Kidney glomerular epithelial cell (primary cell): ENCODE measurements at regions not wholly inside any gene's neighbourhood (a gene's known extent, or its start where the extent isn't known, plus 50 kb on each side); places are given as distances from the start of the nearest gene placed in this dataset.
A peak's percentile ranks its signal among the peaks of the same experiment; 100 is the strongest.

Source experiments
- DNase-seq: peaks from one replicate; lab custom pipeline; 2025; lab: John Stamatoyannopoulos, UW

GRCh38 chr10:33812586-33812985 lies 478.1 kb upstream of the NRP1 start:
- no peak for DNase-seq

- no peak for DNase-seq
Observed at GRCh38 chr10:33810986-33811385, 476.5 kb upstream of the NRP1 start.

- DNase-seq: no peak
Observed at GRCh38 chr10:33809732-33810131, 475.3 kb upstream of the NRP1 start.

DNA sequence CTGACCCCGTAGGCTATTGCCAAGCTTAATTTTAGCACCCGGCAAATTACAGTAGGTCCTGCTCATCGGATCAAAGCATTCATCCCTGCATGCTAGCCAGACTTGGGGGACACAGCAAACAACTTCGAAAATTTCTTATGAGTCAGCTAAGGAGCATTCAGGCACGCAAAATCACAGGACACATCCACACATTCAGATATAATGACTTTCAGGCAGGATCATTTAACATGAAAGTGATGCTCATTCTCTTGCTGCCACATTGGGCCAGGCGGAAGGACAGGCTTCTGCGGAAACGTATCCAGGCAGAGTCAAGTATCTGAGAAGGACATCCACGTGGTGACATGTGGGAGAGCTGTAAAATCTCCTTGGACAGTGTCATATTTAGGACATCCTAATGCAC lies 474.0 kb upstream of the NRP1 start:
- DNase-seq: peak; percentile 45

DNA sequence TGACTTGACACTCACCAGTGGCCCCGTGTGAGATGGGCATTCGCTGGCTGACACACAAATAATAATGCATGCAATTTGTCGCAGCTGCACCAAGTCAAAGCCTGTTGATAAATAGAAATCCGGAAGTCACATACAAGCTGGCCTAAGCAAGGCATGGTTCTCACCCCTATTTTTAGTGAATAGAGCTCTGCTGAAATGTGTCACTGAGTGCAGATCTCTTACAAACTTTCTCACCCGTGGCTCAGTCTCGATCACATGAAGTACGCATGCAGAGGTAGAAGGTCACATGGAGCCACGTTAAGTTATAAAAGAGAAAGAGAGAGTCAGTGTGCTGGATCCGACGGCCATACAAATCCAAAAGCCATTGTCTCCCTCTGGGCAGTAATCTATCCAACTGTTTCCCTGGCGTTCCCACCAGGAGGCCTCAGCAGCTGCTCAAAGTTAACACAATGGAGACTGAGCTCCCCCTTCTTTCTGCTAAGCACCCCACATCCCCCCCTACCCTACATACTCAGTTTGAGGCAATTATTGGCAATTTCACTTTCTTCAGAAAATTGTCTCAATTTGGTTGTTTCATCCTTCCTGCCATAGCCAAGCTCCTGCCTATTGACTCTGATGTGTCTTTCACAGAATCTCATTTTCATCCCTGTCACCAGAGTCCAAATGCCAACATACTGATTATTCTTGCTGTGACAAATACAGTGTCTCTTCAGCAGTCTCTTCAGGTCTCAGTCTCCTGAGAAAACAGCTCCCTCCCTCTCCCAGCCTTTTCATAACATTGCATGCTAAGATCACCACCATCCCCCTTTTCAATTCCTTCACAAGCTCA lies 473.3 kb upstream of the NRP1 start:
- DNase-seq: no peak

DNA sequence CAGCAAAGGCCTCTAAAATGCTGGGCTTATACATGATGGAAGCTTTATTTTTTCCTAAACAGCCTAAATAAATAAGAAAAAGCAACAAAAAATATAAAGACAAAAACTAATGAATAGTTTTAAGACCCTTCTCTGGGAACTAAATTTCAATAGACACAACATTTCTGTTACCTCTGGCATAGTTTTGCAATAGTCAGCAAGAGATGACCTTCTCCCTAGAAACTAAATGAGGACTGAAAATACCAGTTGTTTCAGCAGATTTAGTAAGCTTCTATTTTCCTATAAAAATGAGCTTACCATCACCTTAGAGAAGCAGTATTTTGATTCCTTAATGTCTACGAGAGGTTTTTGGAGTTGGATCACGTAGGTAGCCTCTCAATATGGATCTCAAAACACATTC lies 471.4 kb upstream of the NRP1 start:
- no peak for DNase-seq

- no peak for DNase-seq
Observed at GRCh38 chr10:33804584-33804983, 470.1 kb upstream of the NRP1 start.

GRCh38 chr10:33803248-33803647 lies 468.8 kb upstream of the NRP1 start:
- peak; percentile 87 for DNase-seq

DNA sequence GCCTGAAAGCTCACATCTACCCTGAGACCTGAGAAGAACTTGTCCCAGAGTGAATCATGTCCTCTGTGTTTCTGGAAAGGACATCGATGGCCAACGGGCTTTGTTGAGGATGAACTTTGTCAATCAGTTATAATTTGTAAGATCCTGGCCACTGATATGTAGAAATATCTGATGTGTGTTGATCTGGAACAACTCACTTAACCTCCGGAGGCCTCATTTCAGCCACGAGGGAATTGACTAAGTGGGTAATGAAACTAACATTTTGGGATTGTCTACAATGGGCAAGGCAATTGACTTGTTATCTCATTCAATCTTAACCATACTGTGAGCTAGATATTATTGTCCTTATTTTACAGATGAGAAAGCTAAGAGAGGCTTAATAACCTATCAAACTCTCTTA lies 468.1 kb upstream of the NRP1 start:
- no peak for DNase-seq

DNA sequence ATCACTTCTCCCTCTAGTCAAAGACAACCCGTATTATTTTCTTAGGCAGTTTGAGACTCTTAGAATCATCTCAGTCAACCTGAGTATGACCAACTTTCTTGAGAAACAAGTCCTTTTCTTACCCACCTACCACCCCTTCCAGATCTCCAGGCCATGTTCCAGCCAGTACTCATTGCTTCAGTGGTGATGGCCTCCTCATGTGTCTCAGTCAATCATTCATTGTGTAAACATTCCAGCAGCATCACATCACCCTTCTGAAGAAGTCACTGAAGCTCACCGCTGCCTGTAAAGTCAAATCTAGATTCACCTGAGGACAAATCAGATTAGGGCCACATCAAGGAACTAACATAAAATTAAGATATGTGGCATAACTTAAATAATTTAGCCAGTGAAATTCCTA lies 467.2 kb upstream of the NRP1 start:
- DNase-seq: peak; percentile 89

DNA sequence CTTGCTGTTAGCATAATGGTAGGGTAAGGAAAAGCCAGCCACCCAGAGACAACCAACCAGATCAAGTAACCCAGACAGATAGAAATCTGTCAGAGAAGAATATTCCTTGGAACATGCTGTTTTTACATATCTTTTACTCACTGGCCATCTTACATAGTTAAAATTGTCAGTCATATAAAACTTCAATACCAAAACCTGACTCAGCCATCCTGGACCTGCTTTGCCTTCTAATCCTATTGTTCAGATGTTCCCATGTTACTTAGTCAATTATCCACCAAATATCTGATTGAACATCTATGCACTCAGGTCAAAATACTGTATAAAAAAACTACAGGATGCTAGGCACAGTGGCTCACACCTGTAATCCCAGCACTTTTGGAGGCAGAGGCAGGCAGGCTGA lies 466.5 kb upstream of the NRP1 start:
- DNase-seq: no peak

DNA sequence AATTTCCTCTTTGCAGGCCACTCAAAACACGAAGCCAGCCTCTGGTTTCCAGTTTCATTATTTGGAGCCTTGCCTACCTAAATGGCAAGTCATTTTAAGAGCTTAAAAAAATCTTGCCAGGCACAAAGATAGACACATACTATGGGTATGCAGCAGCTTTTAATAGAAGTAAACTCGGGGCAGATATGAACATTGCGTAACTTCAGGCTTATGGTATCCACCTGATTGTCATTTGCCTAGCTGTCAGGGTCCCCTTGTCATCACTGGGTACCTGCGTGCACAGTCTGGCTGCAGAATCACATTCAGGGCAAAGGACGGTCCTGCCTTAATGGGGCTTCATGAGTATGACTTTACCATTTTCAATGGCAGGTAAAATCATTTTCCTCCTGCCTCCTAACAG lies 466.1 kb upstream of the NRP1 start:
- no peak for DNase-seq

DNA sequence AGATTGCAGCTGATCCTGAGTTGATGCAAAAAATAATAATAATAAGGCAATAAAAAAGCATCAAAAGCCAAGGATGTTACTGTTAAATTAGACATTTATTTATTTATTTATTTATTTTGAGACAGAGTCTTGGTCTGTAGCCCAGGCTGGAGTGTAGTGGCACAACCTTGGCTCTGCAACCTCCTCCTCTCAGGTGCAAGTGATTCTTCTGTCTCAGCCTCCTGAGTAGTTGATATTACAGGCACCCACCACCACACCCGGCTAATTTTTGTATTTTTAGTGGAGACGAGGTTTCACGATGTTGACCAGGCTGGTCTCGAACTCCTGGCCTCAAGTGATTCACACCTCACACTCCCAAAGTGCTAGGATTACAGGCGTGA lies 465.5 kb upstream of the NRP1 start:
- no peak for DNase-seq

DNA sequence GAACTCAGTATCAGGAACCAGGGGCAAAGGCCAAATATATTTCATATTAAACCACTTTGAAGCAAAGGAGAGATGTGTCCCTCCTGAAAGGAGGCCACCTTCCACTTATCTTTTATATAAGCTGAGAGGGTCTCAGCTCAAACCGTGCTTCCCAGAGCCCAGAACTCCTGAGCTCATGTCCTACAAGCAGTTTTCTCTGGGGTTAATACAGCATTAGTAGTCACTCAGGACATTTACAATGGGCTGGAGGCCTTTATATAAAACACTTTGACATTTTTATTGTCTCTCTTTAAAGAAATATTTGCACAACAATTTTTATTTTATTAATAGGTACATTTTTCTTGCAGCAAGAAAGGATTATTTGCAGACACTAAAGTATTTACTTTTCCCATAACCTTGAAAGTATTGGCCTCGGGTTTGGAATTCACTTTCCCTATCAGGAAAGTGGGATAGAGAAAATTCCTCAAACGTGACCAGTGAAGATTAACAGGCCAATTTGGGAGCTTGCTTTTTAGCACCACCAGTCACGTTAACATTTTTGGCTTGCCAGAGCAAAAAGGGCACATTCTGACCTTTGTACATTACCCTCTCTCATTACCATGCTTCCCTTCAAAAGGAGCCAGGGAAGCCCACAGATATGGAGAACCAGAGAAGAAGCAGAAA lies 464.9 kb upstream of the NRP1 start:
- DNase-seq: no peak

GRCh38 chr10:33798754-33799153 lies 464.3 kb upstream of the NRP1 start:
- DNase-seq: no peak

GRCh38 chr10:33796680-33797079 lies 462.2 kb upstream of the NRP1 start:
- DNase-seq: no peak

DNA sequence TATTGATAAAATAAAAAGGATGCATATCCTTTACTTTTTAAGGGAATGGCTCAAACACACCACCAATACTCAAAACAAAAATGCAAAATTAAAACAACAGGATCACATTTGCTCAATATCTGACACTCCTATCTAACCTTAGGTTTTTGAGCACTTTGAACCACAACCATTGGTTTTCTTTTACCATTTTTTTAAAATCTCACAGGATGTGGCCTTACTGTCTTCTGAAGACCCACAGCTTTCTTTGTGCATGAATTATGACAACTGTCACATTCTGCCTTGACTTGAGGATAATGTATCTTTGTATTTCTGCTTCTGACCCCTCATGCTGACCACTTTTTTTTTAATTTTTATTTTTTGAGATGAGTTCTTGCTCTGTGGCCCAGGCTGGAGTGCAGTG lies 461.1 kb upstream of the NRP1 start:
- no peak for DNase-seq

GRCh38 chr10:33794460-33794859 lies 460.0 kb upstream of the NRP1 start:
- DNase-seq: no peak

GRCh38 chr10:33793793-33794192 lies 459.3 kb upstream of the NRP1 start:
- DNase-seq: no peak

DNA sequence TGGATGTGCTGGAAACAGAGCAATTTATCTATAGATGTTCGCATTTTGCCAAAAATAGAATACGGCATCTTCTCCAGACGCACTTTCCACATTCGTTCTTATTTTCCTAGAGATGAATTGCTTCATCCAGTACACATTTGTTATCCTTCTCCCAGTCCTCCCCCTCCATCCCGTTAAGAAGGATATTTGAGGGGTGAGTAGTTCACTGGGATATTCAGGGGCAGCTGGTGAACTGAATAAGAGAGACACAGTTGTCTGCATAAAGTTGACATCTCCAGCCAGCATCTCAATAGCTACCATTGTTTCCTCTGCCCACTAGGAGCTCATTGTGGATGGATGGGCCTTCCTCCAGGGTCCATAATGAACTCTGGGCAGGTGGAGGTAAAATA lies 456.8 kb upstream of the NRP1 start:
- no peak for DNase-seq

DNA sequence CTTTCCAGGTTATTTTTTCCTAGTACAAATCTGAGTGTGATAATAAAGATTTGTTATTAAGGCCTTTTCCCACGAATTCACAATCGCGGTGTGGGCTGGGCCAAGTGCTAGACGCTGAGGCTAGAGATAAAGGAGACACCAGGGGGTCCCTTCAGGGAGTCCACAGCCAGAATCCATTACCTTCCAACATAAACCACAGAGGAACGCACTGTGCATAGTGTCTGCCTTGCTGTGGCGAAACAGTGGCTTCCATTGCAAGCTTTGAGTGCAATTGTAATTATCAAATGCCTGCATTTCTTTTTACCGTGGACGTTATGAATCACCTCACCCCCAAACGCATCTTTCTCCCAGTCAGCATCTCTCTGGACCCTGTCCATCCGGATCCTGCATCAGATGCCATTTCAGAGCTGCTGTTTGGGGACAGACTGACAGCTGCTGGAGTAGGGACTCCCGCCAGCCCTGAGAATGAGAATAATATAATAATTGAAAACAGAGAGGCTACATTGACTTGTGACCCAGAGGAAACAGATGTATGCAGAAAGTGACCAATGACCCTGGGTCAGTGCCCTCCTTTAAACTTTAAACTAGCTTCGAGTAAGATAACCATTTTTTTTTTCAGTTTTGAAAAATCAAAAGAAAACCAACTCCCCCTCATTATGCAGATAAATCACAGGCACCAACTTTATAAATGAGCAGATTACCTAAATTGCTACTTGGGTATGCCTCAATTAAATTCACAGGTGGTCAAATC lies 456.2 kb upstream of the NRP1 start:
- no peak for DNase-seq

- no peak for DNase-seq
Observed at GRCh38 chr10:33783557-33783956, 449.1 kb upstream of the NRP1 start.

DNA sequence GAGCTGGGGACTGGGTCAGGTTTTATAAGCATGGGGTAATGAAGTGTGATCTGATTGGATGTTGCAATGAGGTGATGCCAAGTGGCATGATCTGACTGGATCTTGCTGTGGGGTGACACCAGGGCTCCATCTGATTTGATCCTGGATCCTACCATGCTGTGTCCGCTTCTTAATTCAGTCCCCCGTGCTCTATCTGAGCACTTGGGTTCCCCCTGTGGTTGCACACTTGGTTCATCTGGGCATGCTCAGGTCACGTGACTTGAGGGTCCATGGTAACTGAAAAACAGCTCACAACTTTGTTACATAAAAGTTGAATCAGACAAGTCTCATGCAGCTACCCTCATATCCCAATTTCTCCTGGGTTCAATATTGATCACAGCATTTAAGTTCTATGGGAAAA lies 448.6 kb upstream of the NRP1 start:
- DNase-seq: no peak
